Activated CD8-positive, alpha-beta T cell treated with anti-CD3 and anti-CD28 coated beads, Interleukin-2, amount 10 ng/mL, durations not matched to agents 7 days and 5 days (primary cell): ENCODE measurements at regions not wholly inside any gene's neighbourhood (a gene's known extent, or its start where the extent isn't known, plus 50 kb on each side); places are given as distances from the start of the nearest gene placed in this dataset.
"Not testable (repeated sequence)": the region's sequence is repeated elsewhere in the genome, so short reads cannot be mapped to it uniquely, and the experiment has no call there.

Source experiments
- ATAC-seq: fragments of 150-1000 bp; cut with Tn5 transposase; one replicate; pipeline ENCODE4 v1.10.0; 2021; ENCODE audit warnings: moderate library complexity
- CTCF ChIA-PET: fragments of 350-600 bp; sonication (Branson Sonifier 250); formaldehyde crosslinking; loops from one replicate; lab custom pipeline; 2021; ENCODE audit warnings: antibody characterized with exemption; lab: Charles Lee
- POLR2A ChIA-PET: fragments of 350-600 bp; sonication (Branson Sonifier 250); formaldehyde crosslinking; loops from one replicate; lab custom pipeline; 2021; ENCODE audit warnings: antibody characterized with exemption; lab: Charles Lee
- DNase-seq: peaks from one replicate; pipeline ENCODE4 v3.0.0-alpha.2; 2020
- H3K27ac Mint-ChIP-seq: one replicate; pipeline ENCODE4 v1.8.0; 2021; ENCODE audit warnings: mild to moderate bottlenecking, mixed read lengths
- H3K27me3 Mint-ChIP-seq: one replicate; pipeline ENCODE4 v1.8.0; 2021; ENCODE audit warnings: low read depth, mixed read lengths
- H3K36me3 Mint-ChIP-seq: one replicate; pipeline ENCODE4 v1.8.0; 2021; ENCODE audit warnings: low read depth, mixed read lengths
- H3K4me1 Mint-ChIP-seq: one replicate; pipeline ENCODE4 v1.8.0; 2021; ENCODE audit warnings: low read depth, mixed read lengths
- H3K4me3 Mint-ChIP-seq: one replicate; pipeline ENCODE4 v1.8.0; 2021; ENCODE audit warnings: mild to moderate bottlenecking, mixed read lengths
- H3K9me3 Mint-ChIP-seq: one replicate; pipeline ENCODE4 v1.8.0; 2022; ENCODE audit warnings: mixed read lengths; ENCODE audit not compliant: insufficient read depth

DNA sequence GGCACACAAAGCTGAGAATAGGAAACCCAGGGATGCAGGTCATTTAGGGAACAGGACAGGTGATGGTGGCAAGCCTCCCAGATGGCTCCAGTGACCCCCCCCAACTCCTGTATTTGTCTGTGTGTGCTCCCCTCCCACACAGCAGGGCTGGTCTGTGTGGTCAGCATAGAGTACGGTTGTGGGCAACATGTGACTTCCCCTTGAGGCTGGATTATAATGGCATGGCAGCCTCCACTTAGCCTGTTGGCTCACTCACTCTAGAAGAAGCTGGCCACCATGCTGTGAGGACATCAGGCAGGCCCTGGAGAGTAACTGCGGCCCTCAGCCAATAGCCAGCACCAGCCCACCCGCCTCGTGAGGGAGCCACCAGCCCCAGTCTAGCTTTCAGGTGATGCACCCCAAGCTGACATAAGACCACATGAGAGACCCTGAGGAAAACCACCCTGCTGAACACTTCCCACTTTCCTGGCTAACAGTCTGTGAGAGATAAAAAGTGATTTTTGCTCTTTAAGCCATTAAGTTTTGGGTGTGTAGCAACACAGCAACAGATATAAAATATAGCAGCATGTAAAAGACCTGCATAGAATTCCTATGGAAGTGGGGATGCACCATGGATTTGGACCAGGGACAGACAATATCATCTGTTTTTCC, 151.3 kb downstream of the LAT start:
- ATAC-seq, CTCF ChIA-PET, H3K27me3 Mint-ChIP-seq, POLR2A ChIA-PET, DNase-seq, H3K9me3 Mint-ChIP-seq, H3K4me1 Mint-ChIP-seq, H3K27ac Mint-ChIP-seq, H3K36me3 Mint-ChIP-seq, H3K4me3 Mint-ChIP-seq: not testable (repeated sequence)

DNA sequence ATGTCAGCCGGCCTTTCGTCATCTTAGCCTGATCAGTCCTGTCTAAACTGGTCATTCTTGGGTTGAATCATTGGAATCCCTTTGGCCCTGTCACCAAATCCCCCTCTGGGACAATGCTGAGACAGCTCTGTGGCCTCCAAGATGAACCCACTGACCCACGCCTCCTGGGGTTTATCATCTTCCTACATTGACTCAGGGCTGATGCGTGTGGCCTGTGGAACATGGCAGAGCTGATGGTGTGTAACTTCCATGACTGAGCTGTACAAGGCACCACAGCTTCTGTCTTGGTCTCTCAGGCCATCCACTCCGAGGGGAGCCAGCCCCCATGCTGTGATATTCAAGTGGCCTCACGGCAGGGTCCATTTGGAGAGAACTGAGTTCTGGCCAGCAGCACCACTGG, 150.2 kb downstream of the LAT start:
- DNase-seq, CTCF ChIA-PET, H3K27ac Mint-ChIP-seq, POLR2A ChIA-PET, ATAC-seq, H3K36me3 Mint-ChIP-seq, H3K4me3 Mint-ChIP-seq, H3K27me3 Mint-ChIP-seq, H3K9me3 Mint-ChIP-seq, H3K4me1 Mint-ChIP-seq: not testable (repeated sequence)

DNA sequence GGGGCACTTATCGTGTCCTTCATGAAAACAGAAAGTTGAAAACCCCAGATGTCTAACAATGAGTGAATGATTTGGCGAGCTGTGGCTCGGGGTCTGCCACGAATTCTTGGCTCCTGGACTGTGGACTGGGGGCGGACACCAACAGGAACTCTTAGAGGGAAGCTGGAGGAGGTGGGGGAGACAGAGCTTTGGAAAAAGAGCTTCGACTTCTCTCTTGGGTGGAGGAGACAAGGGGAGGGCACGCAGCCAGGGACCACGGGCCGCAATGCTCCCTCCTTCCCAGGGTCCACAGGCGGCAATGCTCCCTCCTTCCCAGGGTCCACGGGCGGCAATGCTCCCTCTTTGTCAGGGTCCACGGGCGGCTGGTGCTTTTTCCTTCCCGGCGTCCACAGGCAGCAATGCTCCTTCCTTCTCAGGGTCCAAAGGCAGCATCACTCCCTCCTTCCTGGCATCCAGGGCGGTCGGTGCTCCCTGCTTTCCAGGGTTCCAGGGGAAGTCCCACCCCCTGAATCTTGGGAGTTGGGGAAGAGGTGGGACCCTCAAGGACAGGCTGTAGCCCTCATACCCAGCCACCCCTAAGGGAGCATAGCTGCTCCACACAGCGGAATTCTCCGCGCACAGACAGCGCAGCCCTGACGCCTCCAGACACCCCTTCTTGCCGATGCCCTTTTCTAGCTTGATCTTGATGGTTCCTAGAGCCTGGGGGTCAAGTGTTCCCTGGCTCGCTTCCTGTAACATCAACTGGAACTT, 149.0 kb downstream of the LAT start:
- H3K4me1 Mint-ChIP-seq, H3K27ac Mint-ChIP-seq, CTCF ChIA-PET, POLR2A ChIA-PET, ATAC-seq, H3K9me3 Mint-ChIP-seq, DNase-seq, H3K36me3 Mint-ChIP-seq, H3K27me3 Mint-ChIP-seq, H3K4me3 Mint-ChIP-seq: not testable (repeated sequence)

DNA sequence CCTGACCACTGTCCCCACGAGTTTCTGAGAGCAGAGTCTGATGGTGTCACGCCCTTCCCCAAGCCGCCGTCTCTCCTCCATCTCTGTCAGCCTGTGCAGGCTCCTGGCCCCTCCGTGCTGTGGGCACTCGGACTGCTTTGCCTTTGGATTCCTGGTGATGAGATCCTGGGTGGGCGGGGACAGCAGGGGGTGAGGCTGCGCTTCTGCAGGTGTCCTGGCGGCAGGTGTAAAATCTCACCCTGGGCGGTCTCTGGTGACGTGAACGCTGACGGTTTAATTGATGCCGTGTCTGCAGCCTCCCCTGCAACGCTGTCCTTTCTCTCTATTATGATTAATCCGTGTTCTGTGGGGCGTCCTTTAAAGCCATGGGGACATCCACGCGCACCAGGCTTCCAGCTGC, 148.0 kb downstream of the LAT start:
- ATAC-seq, POLR2A ChIA-PET, DNase-seq, H3K36me3 Mint-ChIP-seq, CTCF ChIA-PET, H3K27me3 Mint-ChIP-seq, H3K27ac Mint-ChIP-seq, H3K4me3 Mint-ChIP-seq, H3K4me1 Mint-ChIP-seq, H3K9me3 Mint-ChIP-seq: not testable (repeated sequence)

DNA sequence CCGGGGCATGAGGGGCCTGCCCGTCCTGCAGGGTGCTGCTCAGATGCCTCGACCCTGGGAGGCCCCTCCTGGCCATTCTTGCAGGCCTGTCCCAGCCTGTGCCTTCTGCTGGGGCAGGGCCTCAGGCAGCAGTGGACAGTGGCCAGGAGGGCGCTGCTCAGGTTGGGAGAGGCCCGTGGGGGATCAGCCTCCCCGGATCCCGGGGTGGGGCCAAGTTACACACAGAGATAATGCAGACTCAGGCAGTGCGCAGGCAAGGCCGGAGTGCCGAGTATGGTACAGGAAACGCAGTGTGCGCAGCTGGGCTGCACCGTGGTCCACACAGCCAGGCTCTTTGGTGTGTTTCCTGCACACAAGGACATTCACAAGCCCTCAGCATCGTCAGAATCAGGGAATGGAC, 147.6 kb downstream of the LAT start:
- H3K4me1 Mint-ChIP-seq, H3K4me3 Mint-ChIP-seq, DNase-seq, H3K27ac Mint-ChIP-seq, H3K36me3 Mint-ChIP-seq, POLR2A ChIA-PET, ATAC-seq, H3K9me3 Mint-ChIP-seq, H3K27me3 Mint-ChIP-seq, CTCF ChIA-PET: not testable (repeated sequence)

DNA sequence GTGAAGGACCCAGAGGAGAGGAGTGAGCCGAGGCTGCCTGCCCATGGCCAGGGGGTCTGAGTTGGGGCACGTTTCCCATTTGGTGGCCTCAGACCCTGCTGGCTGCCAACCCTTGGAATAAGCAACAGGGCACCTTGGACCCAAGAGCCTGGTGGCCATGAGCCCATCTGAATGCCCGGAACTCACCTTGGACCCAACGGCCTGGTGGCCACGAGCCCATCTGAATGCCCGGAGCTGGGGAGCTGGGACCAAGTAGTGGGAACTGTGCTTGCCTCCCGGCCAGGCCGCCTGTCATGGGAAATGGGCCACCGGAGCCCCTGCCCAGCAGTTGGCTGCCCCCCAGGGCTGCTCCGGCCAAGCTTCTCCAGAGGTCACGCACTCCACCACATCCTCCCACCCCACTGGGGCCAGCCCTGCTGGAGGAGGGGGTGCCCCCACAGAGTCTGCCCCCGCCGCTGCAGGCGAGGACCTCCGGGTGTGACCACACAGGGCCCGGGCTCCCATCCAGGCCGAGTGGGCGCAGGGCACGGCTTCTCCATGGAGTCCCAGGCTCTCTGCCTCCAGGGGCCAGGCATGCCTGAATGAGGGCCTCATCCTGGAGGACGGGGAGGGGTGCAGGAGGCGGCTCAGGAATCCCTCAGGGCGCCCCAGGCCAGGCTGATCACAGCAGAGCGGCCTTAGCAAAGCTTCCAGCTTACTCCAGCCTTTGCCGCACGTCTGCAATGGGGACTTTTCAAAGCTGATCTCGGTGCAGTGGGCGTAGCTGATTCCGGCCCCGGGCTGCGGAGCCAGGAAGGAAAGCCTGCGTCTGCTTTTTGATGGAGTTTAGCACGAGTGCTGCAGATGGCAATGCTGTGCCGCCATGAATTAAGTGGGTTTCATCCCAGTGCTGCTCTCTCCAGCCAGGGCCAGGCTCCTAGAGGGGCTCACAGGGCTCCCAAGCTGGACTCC, 146.3 kb downstream of the LAT start:
- H3K27ac Mint-ChIP-seq, POLR2A ChIA-PET, ATAC-seq, H3K4me3 Mint-ChIP-seq, H3K9me3 Mint-ChIP-seq, H3K27me3 Mint-ChIP-seq, DNase-seq: not testable (repeated sequence)
- Mint-ChIP-seq H3K4me1 (peaks cover 16% of the 10 kb centered on the region), H3K36me3 (peaks cover 15% of the 10 kb centered on the region)
- CTCF ChIA-PET, result interaction anchor here (0.6 kb wide), 1 partner anchor 116 kb away, joined by 3 read pairs; no protein-coding TSS in a partner anchor

DNA sequence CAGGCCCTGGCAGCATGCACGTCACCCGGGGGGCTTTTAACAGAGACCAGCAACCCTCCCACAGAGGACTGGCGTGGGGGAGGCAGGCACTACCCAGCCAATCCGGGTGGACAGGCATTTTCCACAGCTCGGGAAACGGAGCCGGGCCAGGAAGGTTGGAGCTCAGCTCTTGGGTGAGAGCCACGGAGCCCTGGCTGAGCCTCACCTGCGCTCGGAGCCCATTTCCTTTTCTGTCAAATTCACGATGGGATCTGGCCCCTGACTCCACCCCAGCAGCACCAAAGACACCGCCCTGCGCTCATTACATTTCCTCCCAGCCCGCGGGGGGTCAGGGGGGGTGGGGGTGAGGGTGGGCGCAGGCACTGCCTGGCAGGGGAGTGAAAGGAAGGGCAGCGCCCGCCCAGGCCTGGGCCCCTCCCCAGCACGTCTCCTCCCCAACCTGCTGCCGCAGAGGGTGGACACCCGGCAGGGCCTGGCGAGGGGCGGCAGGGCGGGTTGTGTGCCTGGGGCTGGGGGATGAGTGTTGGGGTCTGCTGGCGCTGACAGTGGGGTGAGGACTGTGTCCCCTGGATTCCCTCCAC, 145.4 kb downstream of the LAT start:
- H3K4me1 Mint-ChIP-seq, result peaks cover 22% of the 10 kb centered on the region
- H3K27ac Mint-ChIP-seq, H3K27me3 Mint-ChIP-seq, CTCF ChIA-PET, POLR2A ChIA-PET, H3K4me3 Mint-ChIP-seq, DNase-seq, H3K9me3 Mint-ChIP-seq, ATAC-seq: not testable (repeated sequence)
- H3K36me3 Mint-ChIP-seq, result peaks cover 13% of the 10 kb centered on the region

DNA sequence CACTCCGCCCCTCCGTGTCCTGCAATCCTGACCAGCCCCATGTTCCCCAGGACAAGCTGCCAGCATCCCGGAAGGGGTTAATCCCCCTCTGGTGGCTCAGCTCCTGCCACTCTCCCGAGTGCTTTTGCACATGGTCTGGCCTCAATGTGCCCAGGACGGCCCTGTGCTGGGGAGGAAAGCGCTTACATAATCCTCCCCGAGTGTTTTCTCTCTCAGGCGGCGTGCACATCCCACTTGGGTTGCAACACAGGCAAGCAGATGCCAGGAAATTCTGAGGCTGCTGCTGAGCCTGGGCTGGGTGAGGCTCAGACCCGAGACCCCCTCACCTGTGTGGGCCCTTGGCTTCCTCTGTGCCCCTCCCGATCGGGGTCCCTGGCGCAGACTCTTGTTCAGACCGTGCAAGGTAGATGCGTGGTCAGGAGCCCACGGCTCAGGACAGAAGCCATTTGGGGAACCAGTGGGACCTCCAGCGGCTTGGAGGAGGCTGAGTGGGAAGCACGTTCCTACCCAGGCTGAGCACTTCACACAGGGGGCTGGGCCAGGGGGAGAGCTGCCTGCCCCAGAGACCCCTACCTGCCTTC, 144.7 kb downstream of the LAT start:
- POLR2A ChIA-PET, ATAC-seq, H3K27me3 Mint-ChIP-seq, CTCF ChIA-PET, H3K9me3 Mint-ChIP-seq, H3K27ac Mint-ChIP-seq, DNase-seq, H3K36me3 Mint-ChIP-seq, H3K4me3 Mint-ChIP-seq: not testable (repeated sequence)
- peaks cover 25% of the 10 kb centered on the region for H3K4me1 Mint-ChIP-seq

DNA sequence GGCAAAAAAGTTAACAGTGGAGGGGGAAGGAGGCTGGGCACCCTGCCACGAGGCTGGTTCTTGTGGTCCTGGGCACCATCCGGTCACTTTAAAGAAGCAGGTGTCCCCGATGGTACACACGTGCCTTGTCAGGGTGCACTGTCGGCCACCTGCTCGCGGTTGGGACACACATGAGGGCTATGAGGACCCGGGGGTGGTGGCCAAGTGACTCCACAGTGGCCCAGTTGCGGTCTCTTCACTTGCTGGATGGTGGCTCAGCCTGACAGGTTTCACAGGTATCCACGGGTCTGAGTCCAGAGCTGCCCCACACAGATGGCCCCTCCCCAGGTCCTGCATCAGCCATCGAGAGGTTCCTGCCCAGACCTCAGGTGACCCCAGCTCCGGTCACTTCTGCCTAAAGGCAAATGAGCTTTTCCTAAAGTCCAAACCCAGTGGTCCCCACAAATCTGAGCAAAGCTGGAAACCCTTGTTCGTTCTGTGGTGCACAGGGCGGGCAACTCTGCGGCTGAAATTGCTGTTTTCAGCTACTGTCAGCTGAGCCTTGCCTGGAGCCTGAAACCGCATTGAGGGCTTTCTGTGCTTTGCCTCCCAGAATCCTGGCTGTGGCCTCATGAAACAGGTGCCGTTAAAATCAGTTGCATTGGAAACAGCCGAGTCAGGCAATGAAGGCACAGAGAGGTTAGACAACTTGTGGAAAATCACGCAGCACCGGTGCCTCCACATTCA, 144.0 kb downstream of the LAT start:
- CTCF ChIA-PET, H3K36me3 Mint-ChIP-seq, H3K27me3 Mint-ChIP-seq, H3K27ac Mint-ChIP-seq, H3K9me3 Mint-ChIP-seq, ATAC-seq, DNase-seq, H3K4me3 Mint-ChIP-seq, POLR2A ChIA-PET: not testable (repeated sequence)
- peaks cover 25% of the 10 kb centered on the region for H3K4me1 Mint-ChIP-seq

DNA sequence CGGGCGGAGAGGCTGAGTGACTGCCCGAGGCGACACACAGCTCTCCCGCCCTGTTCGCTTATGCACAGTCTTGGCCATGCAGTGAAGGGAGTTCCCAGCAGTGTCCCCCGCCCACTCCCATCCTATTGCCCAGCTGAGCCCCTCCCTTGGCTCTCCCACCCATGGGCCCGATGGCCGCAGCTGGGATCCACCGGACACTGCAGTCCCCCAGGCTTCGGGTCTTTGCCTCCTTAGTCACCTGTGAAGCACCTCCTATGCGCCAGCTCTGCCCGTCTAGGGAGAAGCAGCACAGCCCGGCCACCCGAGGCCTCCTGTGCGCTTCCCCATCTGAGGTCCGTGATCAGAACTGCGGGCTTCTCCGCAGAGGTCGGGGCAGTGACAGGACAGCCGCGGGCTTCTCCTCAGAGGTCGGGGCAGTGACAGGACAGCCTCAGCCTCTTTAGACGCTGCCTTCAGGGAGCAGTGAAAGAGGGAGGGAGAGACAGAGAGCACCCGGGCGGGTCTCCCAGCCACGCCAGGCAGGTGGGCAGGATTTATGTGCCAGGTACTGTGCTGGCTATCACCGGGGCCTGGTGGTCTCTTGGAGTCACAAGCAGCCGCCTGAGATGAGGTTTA, 143.1 kb downstream of the LAT start:
- H3K4me3 Mint-ChIP-seq, H3K27me3 Mint-ChIP-seq, ATAC-seq, H3K27ac Mint-ChIP-seq, CTCF ChIA-PET, POLR2A ChIA-PET, DNase-seq, H3K9me3 Mint-ChIP-seq, H3K36me3 Mint-ChIP-seq: not testable (repeated sequence)
- peaks cover 25% of the 10 kb centered on the region for H3K4me1 Mint-ChIP-seq
